AG08396 (cell line): ENCODE measurements at regions not wholly inside any gene's neighbourhood (a gene's known extent, or its start where the extent isn't known, plus 50 kb on each side); places are given as distances from the start of the nearest gene placed in this dataset.
"Not testable (repeated sequence)": the region's sequence is repeated elsewhere in the genome, so short reads cannot be mapped to it uniquely, and the experiment has no call there.

Experiments used
- DNase-seq: peaks from one replicate; pipeline ENCODE4 v3.0.0; 2012; ENCODE audit warnings: low spot score, mixed read lengths

- no peak for DNase-seq
Measured at GRCh38 chr11:44417731-44418455, 108.0 kb upstream of the ALX4 start.

- no peak for DNase-seq
Measured at GRCh38 chr11:44418456-44418830, 108.5 kb upstream of the ALX4 start.

- DNase-seq, result no peak
Measured at GRCh38 chr11:44421090-44421675, 111.2 kb upstream of the ALX4 start.

GRCh38 chr11:44423289-44423688, 113.3 kb upstream of the ALX4 start:
- DNase-seq, result no peak

GRCh38 chr11:44424841-44425240, 114.9 kb upstream of the ALX4 start:
- no peak for DNase-seq

- no peak for DNase-seq
Measured at GRCh38 chr11:44426119-44426518, 116.2 kb upstream of the ALX4 start.

GRCh38 chr11:44426958-44427357, 117.0 kb upstream of the ALX4 start:
- DNase-seq, result no peak

- DNase-seq, result no peak
Measured at GRCh38 chr11:44427432-44427831, 117.5 kb upstream of the ALX4 start.

GRCh38 chr11:44430140-44430539, 120.2 kb upstream of the ALX4 start:
- no peak for DNase-seq

GRCh38 chr11:44434191-44434590, 124.3 kb upstream of the ALX4 start:
- no peak for DNase-seq

- DNase-seq, result no peak
Measured at GRCh38 chr11:44437122-44437521, 127.2 kb upstream of the ALX4 start.

- not testable (repeated sequence) for DNase-seq
Measured at GRCh38 chr11:44442893-44443673, 122.4 kb upstream of the CD82 start.

- no peak for DNase-seq
Measured at GRCh38 chr11:44443836-44444769, 121.4 kb upstream of the CD82 start.

- no peak for DNase-seq
Measured at GRCh38 chr11:44444770-44445321, 120.6 kb upstream of the CD82 start.

GRCh38 chr11:44445500-44446365, 119.7 kb upstream of the CD82 start:
- no peak for DNase-seq

GRCh38 chr11:44446366-44446762, 119.1 kb upstream of the CD82 start:
- DNase-seq, result no peak

GRCh38 chr11:44446996-44447771, 118.3 kb upstream of the CD82 start:
- DNase-seq, result no peak

- DNase-seq, result no peak
Measured at GRCh38 chr11:44450295-44450932, 115.0 kb upstream of the CD82 start.

GRCh38 chr11:44451706-44452105, 113.8 kb upstream of the CD82 start:
- DNase-seq, result no peak
